ENCODE measurements at regions not wholly inside any gene's neighbourhood (a gene's known extent, or its start where the extent isn't known, plus 50 kb on each side); places are given as distances from the start of the nearest gene placed in this dataset.
A peak's percentile ranks its signal among the peaks of the same experiment; 100 is the strongest.

GRCh38 chr3:94862703-94863102, 799.8 kb downstream of the NSUN3 start:
- Mint-ChIP-seq H3K4me3 (no peak overlapping the region), H3K27ac (no peak overlapping the region), H3K9me3 (peaks cover 43% of the 10 kb centered on the region), H3K36me3 (no peaks in the 10 kb centered on the region), H3K27me3 (ENCODE audit: insufficient read depth, low read depth) (no peaks in the 10 kb centered on the region), H3K4me1 (no peaks in the 10 kb centered on the region)
- H3K4me3 ChIP-seq, result no peak overlapping the region
- no peaks in the 10 kb centered on the region for H3K27me3 ChIP-seq
- no peaks in the 10 kb centered on the region for H3K79me2 ChIP-seq (ENCODE audit: low read depth)
- H4K20me1 ChIP-seq (ENCODE audit: low read depth), result no peaks in the 10 kb centered on the region
- no peaks in the 10 kb centered on the region for H3F3A ChIP-seq (ENCODE audit: low read depth)
- H3K9ac ChIP-seq, result no peak overlapping the region
- H3K4me2 ChIP-seq, result no peak overlapping the region
- H3K4me1 ChIP-seq, result no peaks in the 10 kb centered on the region
- TF ChIP-seq EZH2 (IDR thresholded peaks at IDR 0.05) (no peak), CTCF (IDR thresholded peaks at IDR 0.05) (peak; percentile 64), EZH2phosphoT487 (IDR thresholded peaks at IDR 0.05) (no peak)
- no peak overlapping the region for H3K27ac ChIP-seq
- no peaks in the 10 kb centered on the region for H3K9me3 ChIP-seq (ENCODE audit: low read depth)
- peak; percentile 47 for DNase-seq (ENCODE audit: low spot score)
- H3K36me3 ChIP-seq, result no peaks in the 10 kb centered on the region
- H2AFZ ChIP-seq (replicated peaks), result no peak overlapping the region

GRCh38 chr3:94869059-94869547, 806.2 kb downstream of the NSUN3 start:
- Mint-ChIP-seq H3K4me3 (no peak overlapping the region), H3K27ac (no peak overlapping the region), H3K9me3 (peaks cover 15% of the 10 kb centered on the region), H3K4me1 (no peaks in the 10 kb centered on the region), H3K27me3 (ENCODE audit: insufficient read depth, low read depth) (no peaks in the 10 kb centered on the region), H3K36me3 (no peaks in the 10 kb centered on the region)
- no peak for TF ChIP-seq CTCF (IDR thresholded peaks at IDR 0.05)
- no peaks in the 10 kb centered on the region for H3K79me2 ChIP-seq (ENCODE audit: low read depth)
- H3K27ac ChIP-seq, result no peak overlapping the region
- H3K9ac ChIP-seq, result no peak overlapping the region
- H4K20me1 ChIP-seq (ENCODE audit: low read depth), result no peaks in the 10 kb centered on the region
- H3K27me3 ChIP-seq, result no peaks in the 10 kb centered on the region
- H3K9me3 ChIP-seq (ENCODE audit: low read depth), result no peaks in the 10 kb centered on the region
- no peak overlapping the region for H3K4me2 ChIP-seq
- DNase-seq (ENCODE audit: low spot score), result no peak
- H3K4me1 ChIP-seq, result no peaks in the 10 kb centered on the region
- H3K36me3 ChIP-seq, result no peaks in the 10 kb centered on the region
- H3K4me3 ChIP-seq, result no peak overlapping the region
- no peak overlapping the region for H2AFZ ChIP-seq (replicated peaks)
- H3F3A ChIP-seq (ENCODE audit: low read depth), result no peaks in the 10 kb centered on the region

- Histone ChIP-seq H3K9me3 (ENCODE audit: low read depth) (no peaks in the 10 kb centered on the region), H3F3A (ENCODE audit: low read depth) (no peaks in the 10 kb centered on the region), H4K20me1 (ENCODE audit: low read depth) (no peaks in the 10 kb centered on the region), H3K27ac (no peak overlapping the region), H3K4me2 (no peak overlapping the region), H3K9ac (no peak overlapping the region), H3K36me3 (no peaks in the 10 kb centered on the region), H3K4me3 (no peak overlapping the region), H2AFZ (replicated peaks) (no peak overlapping the region), H3K4me1 (no peaks in the 10 kb centered on the region), H3K27me3 (no peaks in the 10 kb centered on the region), H3K79me2 (ENCODE audit: low read depth) (no peaks in the 10 kb centered on the region)
- no peak overlapping the region for H3K4me3 Mint-ChIP-seq
- no peak overlapping the region for H3K27ac Mint-ChIP-seq
- H3K36me3 Mint-ChIP-seq, result no peaks in the 10 kb centered on the region
- TF ChIP-seq EZH2 (IDR thresholded peaks at IDR 0.05) (no peak), EZH2phosphoT487 (IDR thresholded peaks at IDR 0.05) (no peak), CTCF (IDR thresholded peaks at IDR 0.05) (no peak)
- no peaks in the 10 kb centered on the region for H3K4me1 Mint-ChIP-seq
- H3K9me3 Mint-ChIP-seq, result peaks cover 2% of the 10 kb centered on the region
- H3K27me3 Mint-ChIP-seq (ENCODE audit: insufficient read depth, low read depth), result no peaks in the 10 kb centered on the region
- no peak for DNase-seq (ENCODE audit: low spot score)
Observed at GRCh38 chr3:94873751-94874150, 810.9 kb downstream of the NSUN3 start.

All from neural progenitor cell (in vitro differentiated cells).